HEK293T (cell line): ENCODE measurements at regions not wholly inside any gene's neighbourhood (a gene's known extent, or its start where the extent isn't known, plus 50 kb on each side); places are given as distances from the start of the nearest gene placed in this dataset.

ENCODE experiments used
- FOXK2 ChIP-seq: fragments of 450-650 bp; IDR thresholded peaks from 2 replicates; pipeline ENCODE4 v1.6.1; 2016; ENCODE audit warnings: mild to moderate bottlenecking
- FOXM1 ChIP-seq: fragments of 450-650 bp; IDR thresholded peaks from 2 replicates; pipeline ENCODE4 v1.6.1; 2017; ENCODE audit warnings: mild to moderate bottlenecking, borderline replicate concordance
- ZNF384 ChIP-seq: fragments of 450-650 bp; IDR thresholded peaks from 2 replicates; pipeline ENCODE4 v1.6.1; 2016

GRCh38 chr1:218516526-218516925 lies 171.4 kb downstream of the TGFB2 start:
- TF ChIP-seq FOXK2 (no peak), FOXM1 (no peak), ZNF384 (no peak)
